Hematopoietic multipotent progenitor cell treated with erythropoietin and hydrocortisone succinate and interleukin-3 and kit ligand, for 15 days (in vitro differentiated cells): ENCODE measurements at regions not wholly inside any gene's neighbourhood (a gene's known extent, or its start where the extent isn't known, plus 50 kb on each side); places are given as distances from the start of the nearest gene placed in this dataset.
"Not testable (repeated sequence)": the region's sequence is repeated elsewhere in the genome, so short reads cannot be mapped to it uniquely, and the experiment has no call there.

ENCODE experiments used
- DNase-seq: peaks from one replicate; pipeline ENCODE4 v3.0.0-alpha.2; 2015; ENCODE audit warnings: low spot score

DNA sequence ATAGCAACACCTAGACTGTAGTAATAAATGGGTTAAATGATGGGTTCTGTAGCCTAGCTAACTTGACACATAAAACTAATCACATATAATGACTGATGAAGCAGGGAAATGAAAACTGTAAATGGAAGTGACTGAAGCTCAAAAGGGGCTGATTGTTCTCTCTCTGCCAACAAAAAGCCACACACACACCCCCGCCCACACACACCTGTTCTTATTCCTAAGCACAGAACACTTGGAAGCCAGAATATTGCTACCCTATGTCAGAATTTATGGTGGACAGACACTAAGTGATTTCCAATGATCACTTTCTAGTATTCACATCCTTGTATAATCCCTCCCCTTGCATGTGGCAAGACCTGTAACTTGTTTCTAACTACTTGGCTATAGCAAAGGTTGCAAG lies 603.5 kb downstream of the UTRN start:
- no peak for DNase-seq

GRCh38 chr6:144893680-144894151 lies 608.6 kb downstream of the UTRN start:
- DNase-seq: no peak

DNA sequence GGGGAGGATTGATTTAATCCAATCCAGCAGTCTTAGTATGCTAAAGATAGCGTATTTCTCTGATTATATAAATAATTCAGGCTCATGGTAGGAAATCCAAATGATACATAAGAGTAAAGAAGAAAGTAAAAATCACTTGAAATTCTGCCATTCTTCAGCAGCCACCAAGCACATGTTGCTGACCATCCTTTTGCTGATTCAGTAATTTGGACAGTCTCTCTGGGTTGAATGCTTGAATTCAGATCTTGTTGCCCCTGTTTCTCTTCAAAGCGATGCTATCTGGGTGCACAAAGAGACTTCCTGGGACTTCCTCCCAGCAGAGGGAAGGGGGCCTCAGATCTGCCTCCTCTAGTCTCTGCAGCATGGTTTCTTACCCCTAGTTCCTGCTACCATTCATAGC lies 609.1 kb downstream of the UTRN start:
- DNase-seq: no peak

DNA sequence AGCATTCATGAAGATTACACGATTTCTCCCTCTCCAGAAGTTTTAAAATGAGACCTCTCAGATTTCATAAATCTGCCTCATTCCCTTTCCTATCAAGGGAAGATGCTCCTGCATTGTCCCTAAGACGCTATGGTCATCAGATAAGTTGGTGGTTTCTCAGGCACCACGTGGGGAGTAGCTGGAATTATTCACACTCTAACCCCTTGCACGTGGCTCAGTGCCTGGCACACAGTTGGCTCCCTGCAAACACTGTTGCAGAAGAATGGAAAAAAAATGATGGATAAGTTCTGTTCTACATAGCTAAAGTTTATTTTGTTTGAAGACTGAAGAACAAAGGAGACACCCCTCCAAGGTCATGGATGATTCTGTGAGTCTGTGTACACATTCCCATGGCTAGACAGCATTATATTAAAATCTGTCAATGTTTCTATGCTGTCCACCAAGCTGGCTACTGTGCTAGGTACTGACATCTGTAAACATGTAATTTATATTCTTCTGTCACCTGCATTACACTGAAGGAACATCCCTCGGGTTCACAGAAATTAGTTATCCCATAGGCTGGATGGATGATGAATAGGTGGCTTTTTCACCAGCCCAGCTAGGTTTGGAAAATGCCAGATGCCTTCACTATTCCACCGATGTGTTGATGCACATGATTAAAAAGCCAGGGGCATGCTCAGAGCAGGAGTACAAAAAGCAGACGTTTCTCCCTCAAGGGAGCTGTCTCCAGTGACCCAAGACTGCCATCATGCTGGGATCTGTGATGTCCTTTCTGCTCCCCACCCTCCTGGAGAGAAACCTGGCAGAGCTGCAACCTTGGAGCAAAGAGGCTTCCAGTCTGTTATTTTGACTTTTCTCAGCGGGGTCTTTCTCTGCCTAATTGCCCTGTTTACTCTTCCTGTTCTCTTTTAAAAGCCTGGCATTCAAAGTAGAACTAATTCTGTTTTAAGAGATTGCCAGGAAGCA lies 610.5 kb downstream of the UTRN start:
- DNase-seq: no peak

- no peak for DNase-seq
Measured at GRCh38 chr6:144896289-144896688, 611.2 kb downstream of the UTRN start.

DNA sequence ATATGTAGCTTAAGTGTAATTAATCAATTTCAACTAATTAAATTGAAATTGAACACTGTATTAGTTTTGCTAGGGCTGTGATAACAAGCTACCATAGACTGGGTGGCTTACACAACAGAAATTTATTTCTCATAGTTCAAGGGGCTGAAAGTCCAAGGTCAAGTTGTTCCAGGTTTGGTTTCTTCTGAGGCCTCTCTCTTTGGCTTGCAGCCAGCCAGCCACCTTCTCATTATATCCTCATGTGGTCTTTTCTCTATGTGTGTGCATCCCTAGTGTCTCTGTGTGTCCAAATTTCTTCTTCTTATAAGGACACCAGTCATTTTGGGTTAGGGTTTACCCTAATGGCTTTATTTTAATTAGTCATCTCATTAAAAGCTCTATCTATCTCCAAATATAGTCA lies 611.7 kb downstream of the UTRN start:
- no peak for DNase-seq

GRCh38 chr6:144897441-144897921 lies 612.3 kb downstream of the UTRN start:
- no peak for DNase-seq

- no peak for DNase-seq
Measured at GRCh38 chr6:144898052-144898689, 613.0 kb downstream of the UTRN start.

GRCh38 chr6:144898741-144899140 lies 613.6 kb downstream of the UTRN start:
- DNase-seq: no peak

DNA sequence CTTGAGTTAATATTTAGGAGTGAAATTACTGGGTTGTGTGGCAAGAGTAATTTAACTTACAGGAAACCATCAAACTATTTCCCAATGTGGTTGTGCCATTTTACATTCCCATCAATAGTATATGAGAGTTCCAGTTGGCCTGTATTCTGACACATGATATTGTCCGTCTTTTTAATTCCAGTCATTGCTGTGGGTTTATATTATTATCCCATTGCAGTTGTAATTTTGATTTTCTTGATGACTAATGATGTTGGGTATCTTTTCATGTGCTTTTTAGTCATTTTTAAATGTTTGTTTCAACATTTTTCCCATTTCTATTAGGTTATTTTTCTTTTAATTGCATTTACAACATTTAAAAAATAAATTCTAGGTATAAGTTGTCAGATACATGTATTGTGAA lies 614.0 kb downstream of the UTRN start:
- no peak for DNase-seq

DNA sequence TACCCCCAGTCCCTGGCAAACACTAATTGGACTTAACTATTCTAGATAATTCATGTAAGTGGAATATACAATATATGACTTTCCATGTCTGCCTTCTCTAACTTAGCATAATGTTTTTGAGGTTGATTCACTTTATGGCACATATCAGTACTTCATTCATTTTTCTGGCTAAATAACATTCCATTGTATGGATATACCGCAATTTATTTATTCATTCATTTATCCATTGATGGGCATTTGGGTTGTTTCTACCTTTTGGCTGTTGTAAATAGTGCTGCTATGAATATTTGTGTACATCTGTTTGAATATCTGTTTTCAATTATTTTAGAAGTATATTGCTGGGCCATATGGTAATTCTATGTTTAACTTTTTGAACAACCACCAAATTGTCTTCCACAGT lies 616.3 kb downstream of the UTRN start:
- no peak for DNase-seq

DNA sequence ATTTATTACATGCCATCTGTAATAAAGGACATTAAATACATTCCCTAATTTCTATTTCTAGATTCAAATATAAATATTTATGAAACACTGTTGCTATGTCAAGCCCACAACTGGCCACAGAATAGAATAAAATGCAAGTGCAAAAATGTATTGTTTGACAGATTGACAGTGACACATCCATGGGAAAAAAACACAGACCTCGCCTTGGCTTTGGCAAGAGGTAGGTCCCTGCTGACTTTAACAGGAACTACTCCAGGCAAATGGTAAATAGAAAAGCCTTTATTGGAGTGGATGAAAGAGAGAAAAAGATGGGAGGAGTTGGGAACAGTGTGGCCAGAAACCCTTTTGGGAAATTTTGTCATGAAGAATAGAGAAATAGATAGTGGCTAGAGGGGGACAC lies 622.9 kb downstream of the UTRN start:
- no peak for DNase-seq

DNA sequence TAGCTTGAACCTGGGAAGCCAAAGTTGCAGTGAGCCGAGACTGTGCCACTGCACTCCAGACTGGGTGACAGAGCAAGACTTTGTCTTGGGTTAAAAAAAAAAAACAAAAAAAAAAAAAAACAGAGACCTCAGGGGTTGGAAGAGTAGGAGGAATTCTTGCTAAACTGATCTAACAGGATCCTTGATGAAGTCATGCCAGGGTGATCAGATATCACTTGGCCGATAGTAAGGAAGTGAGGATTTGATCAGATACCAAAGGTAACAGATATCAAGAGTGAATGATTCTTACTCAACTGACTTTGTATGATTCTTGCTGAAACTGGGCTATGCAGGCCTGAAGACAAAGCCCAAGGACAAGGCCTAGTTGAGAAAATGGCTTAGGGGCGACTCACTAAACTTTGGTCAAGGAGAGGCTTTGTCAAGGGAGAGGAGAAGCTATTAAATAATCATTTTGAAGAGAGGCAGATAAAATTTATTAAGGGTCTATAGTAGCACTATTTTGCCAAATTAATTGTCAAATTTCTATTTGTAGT lies 624.7 kb downstream of the UTRN start:
- no peak for DNase-seq

DNA sequence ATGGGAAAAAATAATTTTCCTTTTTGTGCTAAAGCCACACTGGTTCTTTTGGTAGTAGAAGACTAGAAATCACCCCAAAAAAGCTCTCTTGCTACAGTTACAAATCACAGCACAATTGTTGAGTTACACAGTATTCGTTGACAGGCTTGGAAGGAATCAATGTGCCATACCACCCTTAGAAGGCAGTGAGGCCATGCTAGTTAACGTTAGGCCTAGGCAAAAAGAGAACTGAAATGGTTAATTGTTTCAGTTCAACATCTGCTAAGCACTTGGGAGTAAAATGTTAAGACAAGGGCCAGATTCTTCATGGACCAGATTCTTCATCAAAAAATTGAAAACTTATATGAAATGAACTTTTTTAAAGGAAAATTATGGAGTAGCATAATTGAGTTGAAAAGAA lies 626.2 kb downstream of the UTRN start:
- DNase-seq: no peak

- no peak for DNase-seq
Measured at GRCh38 chr6:144912474-144912873, 627.3 kb downstream of the UTRN start.

DNA sequence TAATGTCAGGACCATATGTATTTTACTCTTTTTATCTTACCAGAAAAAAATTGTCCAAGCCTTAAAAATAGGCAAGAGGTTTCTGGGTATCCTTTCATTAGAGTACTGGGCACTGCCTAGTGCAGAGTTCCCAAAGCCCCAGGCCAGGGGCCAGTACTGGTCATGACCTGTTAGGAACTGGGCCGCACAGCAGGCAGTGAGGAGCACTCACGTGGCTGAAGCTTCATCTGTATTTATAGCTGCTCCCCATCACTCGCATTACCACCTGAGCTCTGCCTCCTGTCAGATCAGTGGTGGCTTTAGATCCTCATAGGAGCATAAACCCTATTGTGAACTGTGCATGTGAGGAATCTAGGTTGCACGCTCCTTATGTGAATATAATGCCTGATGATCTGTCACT lies 632.9 kb downstream of the UTRN start:
- DNase-seq: no peak

GRCh38 chr6:144919560-144919959 lies 634.4 kb downstream of the UTRN start:
- no peak for DNase-seq

GRCh38 chr6:144920391-144920961 lies 635.3 kb downstream of the UTRN start:
- no peak for DNase-seq

DNA sequence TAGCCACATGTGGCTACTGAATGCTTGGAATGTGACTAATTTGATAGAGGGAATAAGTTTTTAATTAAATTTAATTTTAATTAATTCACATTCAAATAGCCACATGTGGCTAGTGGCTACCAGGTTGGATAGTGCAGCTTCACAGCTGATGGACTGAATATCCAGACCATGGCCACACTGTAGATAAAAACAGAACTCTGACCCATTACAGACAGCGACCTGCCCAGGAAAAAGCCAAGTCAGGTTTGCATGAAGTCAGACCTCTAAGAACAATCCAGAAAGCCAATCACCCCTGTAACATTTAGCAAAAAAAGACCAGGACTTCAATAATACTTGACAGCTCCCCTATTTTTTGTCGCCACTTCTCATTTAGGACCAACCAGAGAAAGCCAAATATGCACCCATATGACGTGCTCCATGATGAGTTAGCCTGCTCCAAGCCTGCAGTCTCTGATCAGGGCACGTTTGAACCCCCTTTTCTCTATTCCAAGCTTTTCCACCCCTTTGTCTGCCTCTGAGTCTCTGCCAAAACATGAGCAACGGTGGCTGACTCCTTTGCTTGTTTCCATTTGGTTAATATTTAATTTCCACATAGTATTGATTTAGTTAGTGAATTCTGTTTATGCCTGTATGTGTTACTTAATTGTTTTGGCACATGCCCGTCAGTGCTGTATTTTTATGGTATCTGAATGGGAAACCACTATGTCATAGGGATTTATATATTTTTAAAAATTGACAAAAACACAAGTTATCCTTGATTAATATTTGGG lies 636.3 kb downstream of the UTRN start:
- no peak for DNase-seq

DNA sequence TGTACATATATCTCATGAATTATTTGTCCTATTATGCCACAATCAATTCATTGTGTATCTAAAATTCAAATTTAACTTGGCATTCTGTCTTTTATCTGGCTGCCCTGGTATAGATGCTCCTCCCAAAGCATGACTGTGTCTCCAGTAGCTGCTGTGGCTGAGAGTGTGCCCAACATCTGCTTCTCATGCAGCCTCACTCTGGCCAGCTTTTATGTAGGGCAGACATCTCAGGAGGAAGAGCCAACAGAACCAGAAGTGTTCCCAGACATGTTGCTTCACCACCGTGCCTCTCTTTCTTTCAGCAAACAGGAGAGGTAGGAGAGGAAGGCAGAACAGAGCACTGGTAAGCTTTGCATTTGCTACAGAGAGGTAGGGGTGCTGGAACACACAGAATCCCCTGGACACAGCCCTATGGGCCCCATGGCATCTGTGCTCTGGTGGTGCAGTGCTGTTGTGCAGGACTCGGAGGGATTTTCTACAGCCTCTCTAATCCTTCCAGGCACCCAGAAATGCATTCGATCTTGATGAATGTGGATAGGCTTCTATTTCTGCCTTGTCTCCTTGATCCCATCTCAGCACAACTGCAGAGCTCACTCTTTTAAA lies 637.1 kb downstream of the UTRN start:
- no peak for DNase-seq

GRCh38 chr6:144922771-144923490 lies 637.8 kb downstream of the UTRN start:
- not testable (repeated sequence) for DNase-seq
